Globus pallidus (tissue), 1 donor: ENCODE measurements at regions not wholly inside any gene's neighbourhood (a gene's known extent, or its start where the extent isn't known, plus 50 kb on each side); places are given as distances from the start of the nearest gene placed in this dataset.

Experiments used
- DNase-seq: peaks from one replicate; pipeline ENCODE4 v3.0.0-alpha.2; 2015; ENCODE audit warnings: low spot score

DNA sequence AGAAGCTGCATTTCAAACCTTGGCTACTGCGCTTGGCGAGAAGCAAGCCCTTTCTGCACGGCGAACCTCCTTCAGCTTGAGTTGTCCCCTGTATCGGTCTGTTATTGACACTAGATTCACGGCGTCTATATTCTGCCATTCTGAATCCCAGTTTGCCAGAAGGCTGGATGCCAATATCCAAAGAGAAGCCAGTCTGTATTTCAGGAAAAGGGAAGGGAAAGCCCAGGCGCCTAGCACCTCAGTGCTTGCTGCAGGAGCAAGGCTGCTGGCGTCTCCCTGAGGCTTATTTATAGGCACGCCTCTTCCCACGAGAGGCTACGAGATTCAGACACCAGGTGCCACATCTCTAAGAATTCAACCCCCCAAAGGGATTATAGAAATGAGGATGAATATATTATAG, 89.6 kb upstream of the CDH4 start:
- DNase-seq = no peak

DNA sequence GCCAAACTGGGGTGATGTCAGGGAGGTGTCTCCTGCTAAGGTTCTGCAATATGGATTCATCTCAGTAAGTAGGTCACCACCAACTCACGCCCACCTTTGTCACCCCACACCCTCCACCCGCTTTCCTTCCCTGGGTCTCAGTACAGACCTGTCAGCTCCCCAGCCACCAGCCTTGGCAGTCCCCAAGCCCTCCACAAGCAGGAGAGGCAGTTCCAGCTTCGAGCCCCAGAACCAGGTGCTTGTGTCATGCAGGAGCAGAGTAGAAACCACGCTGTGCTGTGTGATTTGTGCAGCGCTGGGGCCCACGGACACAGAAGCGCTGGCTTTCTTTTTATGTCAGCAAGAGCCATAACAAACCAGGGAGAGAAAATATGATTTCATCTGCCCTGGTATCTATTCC, 89.0 kb upstream of the CDH4 start:
- DNase-seq = no peak

DNA sequence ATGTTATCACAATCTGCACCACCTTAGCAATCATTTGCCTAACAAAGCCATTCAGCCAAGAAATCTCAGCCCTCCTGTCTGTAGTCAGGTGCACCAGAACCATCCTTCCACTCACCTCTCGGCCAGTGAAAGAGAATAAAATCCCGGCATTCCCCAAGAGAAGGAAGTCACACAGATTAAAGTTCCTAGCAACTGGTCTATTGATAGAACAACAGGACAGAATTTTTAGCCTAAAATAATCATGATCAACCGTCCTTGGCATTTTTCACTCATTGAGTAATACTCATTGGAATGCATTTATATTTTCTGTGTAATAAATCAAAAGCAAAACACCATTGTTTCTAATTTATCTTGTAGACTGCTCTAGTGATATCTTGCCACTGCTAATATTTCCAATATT, 85.7 kb upstream of the CDH4 start:
- no peak for DNase-seq

DNA sequence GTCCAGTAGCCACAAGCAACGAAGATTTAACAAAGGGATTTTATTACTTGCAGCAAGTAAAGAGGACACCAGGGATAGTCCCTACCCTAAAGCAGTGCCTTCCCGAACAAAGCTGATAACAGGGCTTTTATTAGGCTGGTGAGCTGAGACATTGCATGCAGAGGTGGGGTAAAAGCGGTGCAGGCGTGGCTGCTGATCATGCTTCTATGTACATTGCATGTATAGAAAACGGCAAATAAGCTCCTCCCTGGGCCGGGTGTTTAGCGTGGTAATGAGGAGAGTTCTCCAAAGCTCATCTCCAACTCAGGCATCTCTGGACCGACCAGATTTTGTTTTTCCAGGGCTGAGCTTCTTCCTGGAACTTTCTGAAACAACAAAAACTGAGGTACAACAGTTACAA, 83.5 kb upstream of the CDH4 start:
- DNase-seq = no peak

DNA sequence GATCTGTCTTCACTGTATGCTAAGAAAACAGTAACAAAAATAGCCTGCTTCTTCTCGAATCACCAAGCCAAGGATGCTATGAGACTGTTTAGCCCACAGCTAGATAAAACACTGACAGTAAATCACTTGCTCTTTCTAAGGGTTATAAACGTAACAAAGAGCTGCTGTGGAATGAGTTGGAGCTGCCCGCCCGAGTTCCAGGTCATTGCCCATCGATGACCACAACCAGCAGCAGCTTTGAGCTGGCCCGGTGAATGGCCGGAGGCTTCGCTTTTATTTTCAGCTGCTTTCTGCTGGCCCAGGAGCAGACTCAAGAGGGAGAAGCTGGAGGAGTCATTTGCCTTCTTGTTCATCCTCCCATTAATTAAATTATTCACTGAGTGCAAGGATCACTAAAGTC, 82.2 kb upstream of the CDH4 start:
- DNase-seq = no peak

DNA sequence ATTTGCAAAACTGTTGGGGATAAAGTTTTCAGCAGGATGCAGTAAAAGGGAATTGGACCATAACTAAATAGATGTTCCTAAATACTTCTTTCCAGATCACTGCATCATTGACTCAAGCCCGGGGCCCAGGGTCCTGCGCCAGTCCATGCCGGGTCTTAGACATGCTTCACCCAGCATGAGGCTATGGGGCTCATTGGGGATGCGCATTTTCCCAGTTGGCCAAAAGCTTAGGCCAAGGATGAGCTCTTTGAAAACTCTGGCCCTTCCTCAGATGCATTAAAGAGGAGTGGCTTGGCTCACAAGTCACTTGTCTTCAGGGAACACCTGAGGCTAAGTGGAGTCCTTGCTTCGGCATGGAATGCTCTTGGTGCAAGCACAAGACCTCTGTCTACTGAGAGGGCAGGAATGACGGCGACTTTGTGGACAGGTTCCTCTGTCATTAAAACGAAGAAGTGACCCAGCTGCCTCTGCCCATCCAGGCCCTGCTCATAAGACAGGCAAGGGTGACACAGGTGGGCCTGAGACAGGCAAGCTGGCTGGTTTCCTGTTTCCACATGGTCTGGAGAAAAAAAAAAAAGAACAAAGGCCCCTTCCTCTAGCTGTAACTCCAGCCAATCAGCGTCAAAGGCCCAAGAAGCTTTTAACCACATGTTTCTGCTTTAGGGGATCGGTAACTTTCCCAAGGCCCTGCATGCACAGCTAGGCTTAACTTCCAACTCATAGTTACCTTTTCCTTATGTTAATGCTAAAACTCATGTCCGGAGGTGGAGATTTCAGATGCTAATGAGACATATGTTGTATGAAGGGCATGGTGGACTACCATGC, 81.4 kb upstream of the CDH4 start:
- no peak for DNase-seq

DNA sequence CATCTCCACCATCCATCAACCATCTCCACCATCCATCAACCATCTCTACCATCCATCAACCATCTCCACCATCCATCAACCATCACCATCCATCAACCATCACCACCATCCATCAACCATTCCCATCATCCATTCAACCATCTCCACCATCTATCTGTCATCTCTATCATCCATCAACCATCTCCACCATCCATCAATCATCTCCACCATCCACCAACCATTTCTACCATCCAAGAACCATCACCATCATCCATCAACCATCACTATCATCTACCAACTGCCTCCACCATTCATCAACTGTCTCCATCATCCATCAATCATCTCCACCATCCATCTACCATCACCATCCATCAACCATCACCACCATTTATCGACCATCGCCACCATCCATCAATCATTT, 78.8 kb upstream of the CDH4 start:
- DNase-seq = no peak

DNA sequence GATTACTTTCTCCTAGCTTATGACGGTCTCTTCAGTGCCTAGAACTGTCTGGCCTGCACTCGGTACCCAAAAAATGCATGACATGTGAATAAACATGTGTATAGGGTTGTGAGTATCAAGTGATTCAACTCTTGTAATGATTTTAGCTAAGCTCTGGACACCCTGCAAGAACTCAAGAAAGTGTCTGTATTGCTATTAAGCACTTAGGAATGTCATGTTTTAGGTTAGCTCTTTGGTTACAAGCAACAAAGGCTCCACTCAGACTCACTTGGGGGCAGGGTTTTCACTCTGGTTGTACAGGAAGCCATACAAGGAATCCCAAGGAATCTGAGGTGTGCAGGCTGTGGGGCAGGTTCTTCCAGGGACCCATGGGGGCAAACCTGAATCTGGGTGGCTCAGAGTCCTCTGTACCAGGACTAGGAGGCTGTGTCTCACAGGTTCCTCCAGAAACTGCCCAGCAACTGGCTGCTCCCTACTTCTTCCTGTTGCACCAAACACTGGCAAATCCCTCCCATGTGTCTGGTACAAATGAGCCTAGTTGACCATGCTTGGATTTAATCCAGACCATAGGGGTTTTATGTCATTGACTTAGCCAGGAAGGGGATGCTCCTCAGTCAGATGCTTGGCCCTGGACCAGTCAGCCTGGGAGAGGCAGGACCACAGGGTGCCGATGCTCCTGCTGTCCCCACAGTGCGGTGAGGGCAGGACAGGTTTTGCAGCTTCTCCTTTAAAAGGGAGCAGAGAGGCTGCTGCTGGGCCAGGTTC, 77.9 kb upstream of the CDH4 start:
- no peak for DNase-seq

DNA sequence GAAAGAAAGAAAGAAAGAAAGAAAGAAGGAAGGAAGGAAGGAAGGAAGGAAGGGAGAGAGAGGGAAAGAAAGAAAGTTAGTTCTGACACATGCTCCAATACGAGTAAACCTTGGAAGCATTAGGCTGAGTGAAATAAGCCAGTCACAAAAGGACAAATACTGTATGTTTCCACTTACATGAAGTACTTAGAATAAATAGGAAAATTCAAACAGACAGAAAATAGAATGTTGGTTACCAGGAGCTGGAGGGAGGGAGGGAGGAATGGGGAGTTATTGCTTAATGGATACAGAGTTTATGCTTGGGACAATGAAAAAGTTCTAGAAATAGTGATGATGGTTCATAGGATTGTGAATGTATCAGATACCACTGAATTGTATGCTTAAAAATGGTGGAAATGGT, 75.2 kb upstream of the CDH4 start:
- DNase-seq = no peak

DNA sequence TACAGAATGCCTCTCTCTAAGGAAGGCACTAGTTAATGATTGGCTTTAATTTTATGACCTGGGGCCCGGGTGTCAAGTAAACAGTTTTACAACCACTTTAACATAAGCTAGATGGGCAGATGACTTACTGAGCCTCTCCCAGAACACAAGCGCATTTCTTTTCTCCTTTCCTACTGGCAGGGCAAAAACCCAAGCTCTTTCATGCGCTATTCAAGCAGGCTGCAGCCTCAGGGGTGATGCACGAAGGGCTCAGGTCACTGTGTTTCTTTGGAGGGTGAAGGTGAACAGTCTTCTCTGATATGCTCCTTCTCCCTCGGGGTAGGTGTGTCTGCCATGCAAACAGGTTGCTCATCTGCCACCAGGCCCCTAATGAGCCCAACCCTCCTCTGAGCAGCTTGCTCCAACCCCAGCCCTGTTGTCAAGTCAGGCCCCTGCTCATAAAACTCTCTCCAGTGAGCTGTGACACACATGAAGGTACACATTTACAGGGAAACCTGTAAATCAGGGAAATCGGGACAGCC, 73.5 kb upstream of the CDH4 start:
- DNase-seq = no peak

DNA sequence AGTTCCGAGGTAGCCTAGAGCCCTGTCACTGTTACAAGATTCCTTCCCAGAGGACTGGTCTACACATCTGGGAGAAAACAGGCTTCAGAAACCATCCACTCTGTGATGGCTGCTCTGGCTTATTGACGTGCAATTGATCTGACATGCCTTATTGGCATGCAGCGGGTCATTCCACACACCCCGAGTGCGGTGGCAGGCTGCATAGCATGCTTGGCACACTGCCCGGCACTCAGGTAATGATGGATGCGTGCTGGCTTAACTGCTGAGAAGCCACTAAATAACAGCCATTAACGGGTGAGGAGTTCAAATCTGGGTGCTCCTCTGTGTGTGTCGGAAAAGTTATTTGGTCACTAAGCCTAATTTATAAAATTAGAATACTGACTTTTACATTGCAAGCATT, 67.9 kb upstream of the CDH4 start:
- no peak for DNase-seq

DNA sequence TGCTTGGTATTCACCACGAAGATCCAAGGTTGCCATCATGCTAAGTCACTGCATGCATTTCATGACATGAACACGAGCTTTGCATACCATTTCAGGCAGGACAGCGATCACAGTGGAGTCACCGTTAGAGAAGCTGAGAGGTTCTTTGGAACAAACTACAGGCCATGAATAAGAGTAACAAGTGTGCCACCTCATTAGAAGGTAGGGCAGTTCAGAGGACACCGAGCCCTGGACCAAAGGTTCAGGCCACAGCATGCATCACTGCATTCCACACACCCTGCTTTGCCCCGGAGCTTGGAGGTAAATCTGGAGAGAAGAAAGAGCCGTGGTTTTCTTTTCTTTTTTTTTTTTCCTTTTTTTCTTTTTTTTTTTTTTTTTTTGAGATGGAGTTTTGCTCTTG, 66.9 kb upstream of the CDH4 start:
- DNase-seq = no peak

DNA sequence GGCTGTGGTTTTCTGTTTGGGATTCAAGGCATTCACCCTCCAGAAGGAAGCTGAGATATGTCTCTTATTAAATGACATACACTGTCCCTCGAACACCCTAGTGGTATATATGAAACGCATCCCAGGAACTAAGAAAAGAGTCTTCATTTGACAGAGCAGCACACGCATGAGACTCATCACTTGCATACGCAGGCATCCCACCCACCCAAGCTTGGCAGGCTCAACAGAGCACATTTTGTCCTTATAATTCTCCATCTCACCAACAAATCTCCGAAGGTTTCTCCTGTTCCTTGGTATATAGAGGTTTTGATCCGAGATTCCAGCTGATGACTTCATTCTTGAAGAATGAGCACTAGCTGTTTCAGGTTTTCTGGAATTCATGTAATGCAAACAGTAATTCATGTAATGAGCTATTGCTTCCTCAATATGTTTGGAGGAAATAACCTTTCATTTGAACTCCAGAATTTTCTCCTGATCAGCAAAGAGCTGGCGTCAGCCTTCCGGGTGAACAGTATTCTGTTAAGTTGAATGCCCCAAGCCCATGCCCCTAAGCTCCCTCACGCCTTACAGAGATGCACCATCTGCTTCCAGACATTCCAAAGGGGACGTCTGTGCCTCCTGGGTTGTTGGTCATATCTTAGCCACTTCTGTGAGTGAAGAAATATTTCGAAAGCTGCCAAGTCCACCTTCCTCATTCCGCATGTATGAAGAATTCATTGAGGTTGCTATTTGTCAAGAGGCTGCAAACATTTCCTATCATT, 66.0 kb upstream of the CDH4 start:
- DNase-seq = no peak

DNA sequence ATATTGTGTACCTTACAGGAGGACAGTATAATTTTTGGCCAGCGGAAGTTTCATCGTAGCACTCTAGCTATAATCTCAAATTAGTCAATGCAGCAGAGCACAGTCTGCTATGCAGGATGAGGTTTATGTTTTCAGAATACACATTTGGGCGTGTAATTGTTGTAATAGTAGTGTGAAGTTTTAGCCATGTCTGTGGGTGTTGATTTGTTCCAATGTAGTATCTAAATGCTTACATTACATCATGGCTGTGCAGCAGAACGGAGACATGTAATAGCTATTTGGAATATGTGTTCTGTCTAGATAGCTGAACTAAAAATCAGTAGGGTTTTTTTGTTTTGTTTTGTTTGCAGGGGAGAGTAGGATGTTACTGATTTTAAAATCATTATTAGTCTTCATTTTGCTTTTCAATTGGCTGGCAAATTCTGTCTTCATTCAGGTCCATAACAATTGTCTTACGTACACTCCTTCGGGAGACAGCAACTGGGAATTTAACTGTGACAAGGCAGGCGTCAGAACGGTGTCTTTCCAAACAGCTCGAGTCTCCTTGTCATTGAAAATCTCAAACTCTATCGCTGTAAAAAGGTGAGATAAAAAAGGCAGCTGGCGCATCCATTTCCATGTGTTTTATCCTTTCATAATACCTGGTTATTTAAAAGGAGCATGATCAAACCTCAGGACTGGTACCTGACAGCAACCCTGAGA, 65.1 kb upstream of the CDH4 start:
- no peak for DNase-seq

DNA sequence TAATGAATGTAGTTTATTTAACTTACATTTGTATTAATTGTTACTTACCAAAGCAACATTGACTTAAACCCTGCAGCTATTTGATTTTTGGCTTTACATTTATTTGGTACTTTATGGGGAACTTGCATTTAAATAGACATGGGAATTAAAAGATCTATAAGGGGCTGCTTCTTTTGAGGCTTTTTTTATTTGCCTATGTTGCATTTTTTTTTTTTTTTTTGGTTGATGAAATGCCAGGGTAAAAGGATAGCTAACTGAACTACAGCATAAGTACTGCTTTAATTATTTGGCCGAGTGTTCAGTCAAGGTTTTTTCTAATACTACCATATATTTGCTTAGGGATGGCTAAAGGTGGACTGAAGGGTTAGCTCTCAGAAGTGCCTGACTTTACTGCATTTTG, 62.5 kb upstream of the CDH4 start:
- DNase-seq = no peak

DNA sequence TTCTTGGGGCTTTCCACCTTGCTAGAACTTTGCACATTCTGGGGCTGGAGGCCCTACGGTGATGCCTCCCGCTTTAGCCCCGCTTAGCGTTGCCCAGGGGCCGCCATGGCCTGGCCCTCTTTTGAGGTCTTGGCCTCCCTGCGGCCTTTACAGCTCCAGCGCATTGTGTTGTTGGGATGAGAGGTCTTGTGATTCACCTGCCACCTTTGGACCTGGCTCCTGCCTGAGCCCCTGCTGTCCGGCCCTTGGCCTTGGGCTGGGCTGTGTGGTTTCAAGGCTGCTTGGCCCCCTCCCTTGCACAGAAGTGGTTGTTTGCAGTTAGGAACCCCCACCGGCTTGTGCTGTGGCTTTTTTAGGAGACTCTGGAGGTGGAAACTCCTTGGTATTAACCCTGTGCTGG, 61.0 kb upstream of the CDH4 start:
- DNase-seq = no peak

DNA sequence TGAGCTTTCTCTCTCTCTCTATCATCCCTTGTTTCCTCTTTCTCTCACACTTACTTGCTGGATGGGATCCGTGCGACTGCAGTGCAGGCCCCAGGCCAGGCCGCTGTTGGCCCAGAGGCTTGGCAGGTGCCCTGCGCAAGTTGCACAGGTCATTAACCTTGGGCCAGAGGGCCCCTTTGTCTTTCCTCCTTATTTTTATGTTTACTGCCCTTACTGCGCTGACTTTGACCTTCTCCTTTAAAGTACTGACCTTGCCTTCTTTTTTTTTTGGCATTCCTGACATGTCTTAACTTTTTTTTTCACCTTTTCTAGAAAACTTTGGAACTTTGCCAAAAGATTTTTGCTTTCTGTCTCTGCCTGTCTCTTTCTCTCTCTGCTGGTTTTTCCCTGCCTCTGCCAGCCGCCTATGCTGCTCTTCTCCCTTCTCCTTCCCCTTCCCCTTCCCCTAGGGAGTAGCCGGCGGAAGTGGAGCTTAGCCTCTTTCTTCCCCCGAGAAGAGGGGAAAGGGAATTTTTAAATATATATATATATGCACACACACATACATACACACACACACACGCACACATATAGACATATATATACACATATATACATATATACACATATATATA, 59.6 kb upstream of the CDH4 start:
- no peak for DNase-seq

DNA sequence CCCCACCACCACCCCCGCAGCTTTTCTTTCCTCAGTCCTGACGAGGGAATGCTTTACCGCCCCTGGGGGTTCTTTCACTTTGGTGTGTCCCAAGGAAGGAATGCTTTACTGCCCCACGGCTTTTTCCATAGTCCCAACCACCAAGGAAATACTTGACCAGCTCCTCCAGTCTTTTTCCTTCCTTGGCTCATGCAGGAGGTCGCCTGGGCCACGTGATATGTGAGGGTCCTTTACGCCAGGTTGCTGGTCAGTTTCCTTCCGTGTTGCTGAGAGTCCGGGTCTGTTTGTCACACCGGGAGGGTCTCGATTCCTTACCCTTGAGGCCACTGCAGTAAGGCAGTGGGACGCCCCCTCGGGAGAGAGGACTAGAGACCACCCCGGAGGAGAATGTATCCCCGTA, 58.9 kb upstream of the CDH4 start:
- no peak for DNase-seq
